HUES64 (cell line): ENCODE measurements at regions not wholly inside any gene's neighbourhood (a gene's known extent, or its start where the extent isn't known, plus 50 kb on each side); places are given as distances from the start of the nearest gene placed in this dataset.

ENCODE experiments used
- H3K27ac ChIP-seq: 2 replicates; pipeline ENCODE4 v1.7.0; 2013; ENCODE audit warnings: low read depth, low read length, inconsistent platforms
- H3K27me3 ChIP-seq: 2 replicates; pipeline ENCODE4 v1.6.1; 2013; ENCODE audit warnings: mild to moderate bottlenecking, low read length; ENCODE audit not compliant: insufficient read depth
- H3K36me3 ChIP-seq: 2 replicates; pipeline ENCODE4 v1.6.1; 2013; ENCODE audit warnings: mild to moderate bottlenecking, low read length; ENCODE audit not compliant: insufficient read depth
- H3K4me1 ChIP-seq: 2 replicates; pipeline ENCODE4 v1.6.1; 2013; ENCODE audit warnings: mild to moderate bottlenecking, low read length, moderate library complexity; ENCODE audit not compliant: insufficient read depth
- H3K4me3 ChIP-seq: 2 replicates; pipeline ENCODE4 v1.5.1; 2013; ENCODE audit warnings: mild to moderate bottlenecking, low read length, moderate library complexity
- H3K9ac ChIP-seq: 2 replicates; pipeline ENCODE4 v1.6.1; 2013; ENCODE audit warnings: mild to moderate bottlenecking, low read depth, low read length
- H3K9me3 ChIP-seq: 2 replicates; pipeline ENCODE4 v1.6.1; 2013; ENCODE audit warnings: low read depth, low read length; ENCODE audit not compliant: insufficient read depth
- WGBS: fragments of 150-250, 120-280 bp; methylation state at CpG from one replicate; pipeline ENCODE4 v1.1.7; 2013; ENCODE audit warnings: missing lambda C conversion rate; 5-methylcytosine and 5-hydroxymethylcytosine counted together

GRCh38 chr2:145511946-145512345 is 992.0 kb upstream of the ZEB2 start:
- no peak overlapping the region for H3K27ac ChIP-seq
- WGBS = 91% methylated on average over 3 of the region's 4 CpGs
- H3K27me3 ChIP-seq = no peaks in the 10 kb centered on the region
- no peaks in the 10 kb centered on the region; the same call in 1 of the 2 replicates for H3K9me3 ChIP-seq
- no peaks in the 10 kb centered on the region for H3K4me1 ChIP-seq
- H3K9ac ChIP-seq = no peak overlapping the region
- no peak overlapping the region for H3K4me3 ChIP-seq
- H3K36me3 ChIP-seq = no peaks in the 10 kb centered on the region

- no peaks in the 10 kb centered on the region for H3K4me1 ChIP-seq
- H3K9ac ChIP-seq = no peak overlapping the region
- H3K4me3 ChIP-seq = no peak overlapping the region
- WGBS = 79% methylated on average over 3 of the region's 3 CpGs
- H3K27ac ChIP-seq = no peak overlapping the region
- H3K9me3 ChIP-seq = no peaks in the 10 kb centered on the region
- no peaks in the 10 kb centered on the region for H3K36me3 ChIP-seq
- H3K27me3 ChIP-seq = no peaks in the 10 kb centered on the region
Measured at GRCh38 chr2:145503511-145503910, 983.6 kb upstream of the ZEB2 start.

- Histone ChIP-seq H3K36me3 (no peaks in the 10 kb centered on the region), H3K4me1 (no peaks in the 10 kb centered on the region), H3K4me3 (no peak overlapping the region), H3K9ac (no peak overlapping the region), H3K27ac (no peak overlapping the region), H3K27me3 (no peaks in the 10 kb centered on the region), H3K9me3 (no peaks in the 10 kb centered on the region)
- 98% methylated on average over 3 of the region's 3 CpGs for WGBS
Measured at GRCh38 chr2:145501920-145502319, 982.0 kb upstream of the ZEB2 start.

GRCh38 chr2:145495590-145495989 is 975.7 kb upstream of the ZEB2 start:
- Histone ChIP-seq H3K27ac (no peak overlapping the region), H3K4me1 (no peaks in the 10 kb centered on the region), H3K4me3 (no peak overlapping the region), H3K36me3 (no peaks in the 10 kb centered on the region; the same call in 1 of the 2 replicates), H3K9me3 (0 out of 2 replicates have a peak, but pooled peaks cover 4% of the 10 kb centered on the region), H3K9ac (no peak overlapping the region), H3K27me3 (no peaks in the 10 kb centered on the region)
- WGBS = 90% methylated on average over 1 of the region's 3 CpGs

- Histone ChIP-seq H3K27me3 (no peaks in the 10 kb centered on the region), H3K4me3 (no peak overlapping the region), H3K36me3 (no peaks in the 10 kb centered on the region; the same call in 1 of the 2 replicates), H3K9me3 (0 out of 2 replicates have a peak, but pooled peaks cover 4% of the 10 kb centered on the region), H3K27ac (no peak overlapping the region), H3K9ac (no peak overlapping the region), H3K4me1 (no peaks in the 10 kb centered on the region)
- WGBS = no CpG with 5 or more reads among the region's 1 CpG
Measured at GRCh38 chr2:145494441-145494840, 974.5 kb upstream of the ZEB2 start.

GRCh38 chr2:145488571-145488970 is 968.7 kb upstream of the ZEB2 start:
- Histone ChIP-seq H3K9me3 (0 out of 2 replicates have a peak, but pooled peaks cover 4% of the 10 kb centered on the region), H3K4me3 (no peak overlapping the region), H3K27me3 (no peaks in the 10 kb centered on the region), H3K9ac (no peak overlapping the region), H3K4me1 (no peaks in the 10 kb centered on the region), H3K27ac (no peak overlapping the region), H3K36me3 (no peaks in the 10 kb centered on the region; the same call in 1 of the 2 replicates)
- WGBS = 99% methylated on average over 3 of the region's 3 CpGs

GRCh38 chr2:145484448-145485097 is 964.7 kb upstream of the ZEB2 start:
- H3K4me3 ChIP-seq = no peak overlapping the region
- H3K27ac ChIP-seq = no peak overlapping the region
- no peaks in the 10 kb centered on the region for H3K4me1 ChIP-seq
- H3K9ac ChIP-seq = no peak overlapping the region
- H3K36me3 ChIP-seq = no peaks in the 10 kb centered on the region
- no peaks in the 10 kb centered on the region for H3K9me3 ChIP-seq
- no peaks in the 10 kb centered on the region for H3K27me3 ChIP-seq

GRCh38 chr2:145483854-145484253 is 963.9 kb upstream of the ZEB2 start:
- H3K9ac ChIP-seq = no peak overlapping the region
- H3K27ac ChIP-seq = no peak overlapping the region
- H3K9me3 ChIP-seq = no peaks in the 10 kb centered on the region
- no peak overlapping the region for H3K4me3 ChIP-seq
- H3K27me3 ChIP-seq = no peaks in the 10 kb centered on the region
- 95% methylated on average over 2 of the region's 3 CpGs for WGBS
- H3K4me1 ChIP-seq = no peaks in the 10 kb centered on the region
- no peaks in the 10 kb centered on the region for H3K36me3 ChIP-seq

GRCh38 chr2:145481334-145481922 is 961.5 kb upstream of the ZEB2 start:
- no peak overlapping the region for H3K9ac ChIP-seq
- H3K9me3 ChIP-seq = no peaks in the 10 kb centered on the region
- H3K4me3 ChIP-seq = no peak overlapping the region
- H3K27ac ChIP-seq = no peak overlapping the region
- H3K36me3 ChIP-seq = no peaks in the 10 kb centered on the region
- H3K4me1 ChIP-seq = no peaks in the 10 kb centered on the region
- no peaks in the 10 kb centered on the region for H3K27me3 ChIP-seq

- 97% methylated on average over 3 of the region's 3 CpGs for WGBS
- no peaks in the 10 kb centered on the region for H3K9me3 ChIP-seq
- no peaks in the 10 kb centered on the region for H3K27me3 ChIP-seq
- no peak overlapping the region for H3K27ac ChIP-seq
- H3K4me3 ChIP-seq = no peak overlapping the region
- no peaks in the 10 kb centered on the region for H3K4me1 ChIP-seq
- no peak overlapping the region for H3K9ac ChIP-seq
- H3K36me3 ChIP-seq = no peaks in the 10 kb centered on the region
Measured at GRCh38 chr2:145464866-145465265, 944.9 kb upstream of the ZEB2 start.

GRCh38 chr2:145460112-145460511 is 940.2 kb upstream of the ZEB2 start:
- no peak overlapping the region for H3K4me3 ChIP-seq
- no peak overlapping the region for H3K27ac ChIP-seq
- no peaks in the 10 kb centered on the region for H3K27me3 ChIP-seq
- no peak overlapping the region for H3K9ac ChIP-seq
- no peaks in the 10 kb centered on the region for H3K9me3 ChIP-seq
- H3K36me3 ChIP-seq = no peaks in the 10 kb centered on the region
- 91% methylated on average over 1 of the region's 1 CpG for WGBS
- H3K4me1 ChIP-seq = no peaks in the 10 kb centered on the region
